Left ventricle myocardium inferior (tissue), 1 donor: ENCODE measurements at regions not wholly inside any gene's neighbourhood (a gene's known extent, or its start where the extent isn't known, plus 50 kb on each side); places are given as distances from the start of the nearest gene placed in this dataset.

Experiments
- DNase-seq: peaks from one replicate; pipeline ENCODE4 v3.0.0-alpha.2; 2020
- H3K27ac ChIP-seq: fragments of 200-600 bp; replicated peaks from 2 replicates; pipeline ENCODE4 v1.8.0; 2021
- H3K27me3 ChIP-seq: fragments of 200-600 bp; 2 replicates; pipeline ENCODE4 v1.8.0; 2021; ENCODE audit warnings: low read depth
- H3K36me3 ChIP-seq: fragments of 200-600 bp; 2 replicates; pipeline ENCODE4 v1.8.0; 2021
- H3K4me1 ChIP-seq: fragments of 200-600 bp; 2 replicates; pipeline ENCODE4 v1.8.0; 2021
- H3K4me3 ChIP-seq: fragments of 200-600 bp; 2 replicates; pipeline ENCODE4 v1.8.0; 2021; ENCODE audit warnings: mild to moderate bottlenecking, moderate library complexity
- H3K9me3 ChIP-seq: fragments of 200-600 bp; replicated peaks from 2 replicates; pipeline ENCODE4 v1.8.0; 2021
- intact Hi-C: fragments of 100-400 bp; cut with micrococcal nuclease; formaldehyde crosslinking; loops from one replicate; pipeline ENCODE4 v1.11.0; 2022
- TF ChIP-seq, protein P1 (sequence below): fragments of 200-600 bp; IDR thresholded peaks from 2 replicates; pipeline ENCODE4 v1.8.0; 2021; ENCODE audit warnings: antibody characterized with exemption, mild to moderate bottlenecking, borderline replicate concordance
- donor health status: DM: no; HTN: yes; CAD: no; lungs with severe emphysema.

DNA sequence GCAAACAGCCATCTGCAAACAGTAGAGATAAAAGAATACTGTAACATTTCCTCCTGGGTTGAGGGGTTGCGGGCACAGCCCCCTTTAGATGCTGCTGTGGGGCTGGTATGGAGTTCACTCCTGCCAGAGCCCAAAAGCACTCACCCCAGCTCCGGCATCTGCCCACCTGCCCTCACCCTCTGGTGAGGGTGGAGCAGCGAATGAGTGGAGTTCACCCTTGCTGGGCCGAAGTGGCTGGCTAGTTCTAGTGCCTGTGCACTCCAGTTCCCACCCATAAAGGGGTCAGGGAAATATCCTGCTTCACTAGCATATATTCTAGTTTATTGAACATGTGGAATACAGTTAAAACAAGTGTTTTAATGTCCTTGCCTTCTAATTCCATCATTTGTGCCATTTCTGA is 209.7 kb upstream of the SGO1 start:
- intact Hi-C loops, result no loop called here
- TF ChIP-seq, protein P1, sequence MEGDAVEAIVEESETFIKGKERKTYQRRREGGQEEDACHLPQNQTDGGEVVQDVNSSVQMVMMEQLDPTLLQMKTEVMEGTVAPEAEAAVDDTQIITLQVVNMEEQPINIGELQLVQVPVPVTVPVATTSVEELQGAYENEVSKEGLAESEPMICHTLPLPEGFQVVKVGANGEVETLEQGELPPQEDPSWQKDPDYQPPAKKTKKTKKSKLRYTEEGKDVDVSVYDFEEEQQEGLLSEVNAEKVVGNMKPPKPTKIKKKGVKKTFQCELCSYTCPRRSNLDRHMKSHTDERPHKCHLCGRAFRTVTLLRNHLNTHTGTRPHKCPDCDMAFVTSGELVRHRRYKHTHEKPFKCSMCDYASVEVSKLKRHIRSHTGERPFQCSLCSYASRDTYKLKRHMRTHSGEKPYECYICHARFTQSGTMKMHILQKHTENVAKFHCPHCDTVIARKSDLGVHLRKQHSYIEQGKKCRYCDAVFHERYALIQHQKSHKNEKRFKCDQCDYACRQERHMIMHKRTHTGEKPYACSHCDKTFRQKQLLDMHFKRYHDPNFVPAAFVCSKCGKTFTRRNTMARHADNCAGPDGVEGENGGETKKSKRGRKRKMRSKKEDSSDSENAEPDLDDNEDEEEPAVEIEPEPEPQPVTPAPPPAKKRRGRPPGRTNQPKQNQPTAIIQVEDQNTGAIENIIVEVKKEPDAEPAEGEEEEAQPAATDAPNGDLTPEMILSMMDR, result no peak
- DNase-seq, result no peak
- H3K27ac ChIP-seq, result no peak overlapping the region
- no peak overlapping the region for H3K4me3 ChIP-seq
- H3K27me3 ChIP-seq, result no peaks in the 10 kb centered on the region
- no peaks in the 10 kb centered on the region for H3K36me3 ChIP-seq
- peaks cover 10% of the 10 kb centered on the region for H3K4me1 ChIP-seq
- peaks cover 15% of the 10 kb centered on the region for H3K9me3 ChIP-seq

DNA sequence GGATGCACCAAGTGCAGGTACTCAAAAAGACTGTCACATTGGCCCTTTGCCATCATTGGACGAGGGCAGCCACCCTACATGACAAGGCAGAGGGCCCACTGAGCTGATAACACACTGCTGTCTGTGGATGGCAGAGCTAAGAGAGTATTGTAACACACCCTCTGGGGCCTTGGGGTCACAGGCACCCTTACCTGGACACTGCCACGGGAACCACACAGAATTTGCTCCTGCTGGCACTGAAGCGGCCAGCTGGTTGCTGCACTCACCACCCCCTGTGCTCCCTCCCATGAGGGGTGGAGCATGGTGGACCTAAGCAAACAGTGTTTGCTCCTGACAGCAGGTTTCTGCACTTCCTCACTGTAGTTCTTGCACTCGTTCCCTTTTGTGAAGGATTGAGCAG is 208.2 kb upstream of the SGO1 start:
- no peak overlapping the region for H3K27ac ChIP-seq
- H3K4me1 ChIP-seq, result no peaks in the 10 kb centered on the region
- H3K9me3 ChIP-seq, result peaks cover 15% of the 10 kb centered on the region
- no peak overlapping the region for H3K4me3 ChIP-seq
- TF ChIP-seq, protein P1, result no peak
- no peak for DNase-seq
- intact Hi-C loops, result no loop called here
- no peaks in the 10 kb centered on the region for H3K27me3 ChIP-seq
- H3K36me3 ChIP-seq, result no peaks in the 10 kb centered on the region

DNA sequence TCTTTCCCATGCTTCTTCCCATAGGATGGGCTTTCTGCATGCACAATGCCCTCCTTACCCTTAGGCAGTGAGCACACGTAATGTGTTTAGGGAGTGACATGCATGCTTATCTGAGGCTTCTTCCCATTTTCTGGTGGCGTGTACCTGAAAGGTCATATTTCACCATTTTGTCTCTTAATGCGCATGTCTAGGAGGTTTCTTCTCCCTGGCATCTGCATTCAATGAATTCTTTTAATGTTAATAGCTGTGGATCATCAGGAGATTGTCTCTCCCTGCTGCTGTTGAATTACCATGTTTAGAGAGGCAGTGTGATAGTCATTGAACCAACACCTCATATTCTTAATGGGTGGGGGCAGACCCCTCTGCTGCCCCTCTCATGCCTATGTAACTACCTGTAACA is 205.6 kb upstream of the SGO1 start:
- Histone ChIP-seq H3K4me3 (no peak overlapping the region), H3K4me1 (no peaks in the 10 kb centered on the region), H3K27me3 (no peaks in the 10 kb centered on the region), H3K9me3 (peaks cover 15% of the 10 kb centered on the region), H3K36me3 (no peaks in the 10 kb centered on the region), H3K27ac (no peak overlapping the region)
- intact Hi-C loops, result no loop called here
- DNase-seq, result no peak
- TF ChIP-seq, protein P1, result no peak

DNA sequence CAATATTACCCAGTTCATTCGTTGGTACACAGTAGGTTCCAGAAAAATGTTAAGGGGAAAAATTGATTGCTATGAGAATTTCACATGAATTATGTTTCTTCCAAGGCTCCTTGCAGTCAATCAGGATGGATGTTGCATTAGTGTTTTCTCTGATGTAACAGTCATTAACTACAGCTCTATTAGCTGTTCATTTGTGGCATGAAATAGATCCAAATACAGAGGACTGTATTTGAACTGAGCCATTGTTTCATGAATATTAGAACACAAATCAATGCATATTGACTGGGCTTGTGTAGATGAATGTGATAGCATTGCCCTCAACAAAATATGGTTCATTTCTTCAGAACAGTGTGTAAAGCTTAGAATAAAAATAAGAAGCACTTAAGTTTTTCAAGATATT is 203.0 kb upstream of the SGO1 start:
- no peaks in the 10 kb centered on the region for H3K27me3 ChIP-seq
- H3K4me1 ChIP-seq, result no peaks in the 10 kb centered on the region
- H3K4me3 ChIP-seq, result no peak overlapping the region
- no peak overlapping the region for H3K27ac ChIP-seq
- no peaks in the 10 kb centered on the region for H3K36me3 ChIP-seq
- intact Hi-C loops, result no loop called here
- TF ChIP-seq, protein P1, result no peak
- H3K9me3 ChIP-seq, result peaks cover 10% of the 10 kb centered on the region
- no peak for DNase-seq

DNA sequence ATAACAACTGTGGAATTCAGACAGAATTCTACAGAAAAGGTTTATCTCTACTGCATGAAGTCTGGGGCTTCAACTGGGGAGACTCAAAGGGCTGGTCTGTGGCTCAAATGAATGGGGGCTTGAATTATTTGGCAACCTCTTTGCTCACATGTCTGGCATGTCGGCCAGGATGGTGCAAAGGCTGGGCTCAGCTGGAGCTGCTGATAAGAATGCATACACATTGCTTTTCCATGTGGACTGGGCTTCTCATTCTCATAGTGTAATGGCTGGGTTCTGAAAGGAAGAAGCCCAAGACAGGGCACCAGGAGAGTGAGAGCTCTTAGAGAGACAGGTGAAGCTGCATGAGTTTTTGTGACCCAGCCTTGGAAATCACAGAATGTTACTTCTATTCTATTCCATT is 194.3 kb upstream of the SGO1 start:
- intact Hi-C loops, result no loop called here
- Histone ChIP-seq H3K36me3 (no peaks in the 10 kb centered on the region), H3K9me3 (no peaks in the 10 kb centered on the region), H3K27ac (no peak overlapping the region), H3K27me3 (no peaks in the 10 kb centered on the region), H3K4me1 (peaks cover 20% of the 10 kb centered on the region), H3K4me3 (no peak overlapping the region)
- TF ChIP-seq, protein P1, result no peak
- no peak for DNase-seq

DNA sequence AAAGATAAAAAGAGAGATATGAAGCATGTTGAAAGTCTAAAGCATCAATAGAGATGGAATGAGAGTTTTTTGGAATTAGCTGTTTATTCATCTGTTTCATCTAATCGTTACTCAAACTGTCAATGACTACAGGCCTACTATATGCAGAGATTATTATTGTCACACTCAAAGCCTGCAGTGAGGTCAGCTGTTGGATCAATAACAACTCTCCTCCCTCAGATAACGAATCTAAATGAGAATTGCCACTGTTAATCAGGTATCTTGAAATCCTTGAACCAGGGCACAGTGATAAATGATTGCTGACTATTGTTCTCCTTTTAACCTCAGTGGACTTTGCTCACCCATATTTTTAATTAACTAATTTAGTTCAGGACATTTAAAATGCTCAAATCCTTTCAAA is 192.3 kb upstream of the SGO1 start:
- no peaks in the 10 kb centered on the region for H3K27me3 ChIP-seq
- H3K4me1 ChIP-seq, result peaks cover 20% of the 10 kb centered on the region
- no peak for DNase-seq
- TF ChIP-seq, protein P1, result no peak
- H3K9me3 ChIP-seq, result no peaks in the 10 kb centered on the region
- H3K27ac ChIP-seq, result peak overlapping the region; percentile 17
- H3K36me3 ChIP-seq, result no peaks in the 10 kb centered on the region
- no peak overlapping the region for H3K4me3 ChIP-seq
- intact Hi-C loops, result no loop called here
